Stimulated activated CD8-positive, alpha-beta memory T cell treated with anti-CD3 and anti-CD28 coated beads, Interleukin-2, amount 100 ng/mL, for 1 hour (primary cell): ENCODE measurements at regions not wholly inside any gene's neighbourhood (a gene's known extent, or its start where the extent isn't known, plus 50 kb on each side); places are given as distances from the start of the nearest gene placed in this dataset.
"Not testable (repeated sequence)": the region's sequence is repeated elsewhere in the genome, so short reads cannot be mapped to it uniquely, and the experiment has no call there.

Source experiments
- DNase-seq, 2 donors: peaks; one replicate each; pipeline ENCODE4 v3.0.0-alpha.2; 2020; ENCODE audit warnings: low read depth in 2 of 2

- no peak for DNase-seq
Measured at GRCh38 chr7:10468908-10469307, 504.8 kb upstream of the PHF14 start.

GRCh38 chr7:10469476-10469875, 504.2 kb upstream of the PHF14 start:
- DNase-seq: no peak

- no peak for DNase-seq
Measured at GRCh38 chr7:10471280-10472058, 502.2 kb upstream of the PHF14 start.

- DNase-seq: no peak
Measured at GRCh38 chr7:10472115-10472514, 501.6 kb upstream of the PHF14 start.

- DNase-seq: no peak
Measured at GRCh38 chr7:10473569-10473968, 500.1 kb upstream of the PHF14 start.

GRCh38 chr7:10474048-10474447, 499.6 kb upstream of the PHF14 start:
- no peak for DNase-seq

- DNase-seq: no peak
Measured at GRCh38 chr7:10475940-10476641, 497.6 kb upstream of the PHF14 start.

GRCh38 chr7:10476642-10477041, 497.0 kb upstream of the PHF14 start:
- no peak for DNase-seq

- DNase-seq: no peak
Measured at GRCh38 chr7:10483671-10484070, 490.0 kb upstream of the PHF14 start.

- DNase-seq: no peak
Measured at GRCh38 chr7:10484767-10485166, 488.9 kb upstream of the PHF14 start.

- DNase-seq: not testable (repeated sequence)
Measured at GRCh38 chr7:10501206-10501884, 472.3 kb upstream of the PHF14 start.

- no peak for DNase-seq
Measured at GRCh38 chr7:10507032-10507431, 466.6 kb upstream of the PHF14 start.

GRCh38 chr7:10521306-10521705, 452.4 kb upstream of the PHF14 start:
- no peak for DNase-seq

- DNase-seq: not testable (repeated sequence)
Measured at GRCh38 chr7:10533429-10533828, 440.2 kb upstream of the PHF14 start.

- no peak for DNase-seq
Measured at GRCh38 chr7:10536561-10536960, 437.1 kb upstream of the PHF14 start.

- DNase-seq: no peak
Measured at GRCh38 chr7:10537764-10538163, 435.9 kb upstream of the PHF14 start.

GRCh38 chr7:10557375-10557774, 416.3 kb upstream of the PHF14 start:
- DNase-seq: no peak

GRCh38 chr7:10560497-10560896, 413.2 kb upstream of the PHF14 start:
- DNase-seq: no peak

- DNase-seq: no peak
Measured at GRCh38 chr7:10568891-10569290, 404.8 kb upstream of the PHF14 start.

- no peak for DNase-seq
Measured at GRCh38 chr7:10571759-10572158, 401.9 kb upstream of the PHF14 start.

GRCh38 chr7:10577866-10578374, 395.8 kb upstream of the PHF14 start:
- no peak for DNase-seq

GRCh38 chr7:10579561-10579960, 394.1 kb upstream of the PHF14 start:
- no peak for DNase-seq

- no peak for DNase-seq
Measured at GRCh38 chr7:10584886-10585285, 388.8 kb upstream of the PHF14 start.
